ENCODE measurements at regions not wholly inside any gene's neighbourhood (a gene's known extent, or its start where the extent isn't known, plus 50 kb on each side); places are given as distances from the start of the nearest gene placed in this dataset.

DNA sequence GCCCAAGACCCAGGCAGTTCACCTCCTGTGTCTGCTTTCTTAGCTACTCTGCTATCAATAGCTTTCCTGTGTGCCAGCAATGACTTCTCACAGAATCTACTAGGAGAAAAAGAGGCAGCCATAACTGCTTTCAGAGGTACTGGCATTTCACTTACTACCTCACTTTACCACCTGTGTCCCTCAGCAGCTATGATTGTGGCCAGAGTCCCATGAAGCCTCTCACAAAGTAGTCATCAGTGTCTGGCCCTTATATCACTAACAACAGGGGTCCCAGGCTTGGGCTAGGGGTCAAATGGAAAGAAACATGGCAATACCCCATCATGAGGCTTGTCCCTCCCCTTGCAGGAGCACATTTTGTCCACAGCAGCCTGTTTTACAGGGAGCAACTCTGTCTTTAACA is 62.7 kb upstream of the EPS8L3 start:
- Histone ChIP-seq H3K4me3 (no peak overlapping the region), H3K27ac (no peak overlapping the region), H3K4me1 (peaks cover 0 to 33% (median 16%) of the 10 kb centered on the region in 4 donors), H3K27me3 (no peaks in the 10 kb centered on the region), H3K9me3 (no peaks in the 10 kb centered on the region), H3K36me3 (no peaks in the 10 kb centered on the region)
- no peak for TF ChIP-seq EP300 (IDR thresholded peaks at IDR 0.05)
- no peak for TF ChIP-seq POLR2A (IDR thresholded peaks at IDR 0.05)
- TF ChIP-seq CTCF (IDR thresholded peaks at IDR 0.05) = no peak
- DNase-seq (ENCODE audit: low spot score in 2 of 2) = no peak

GRCh38 chr1:109824349-109825115 is 60.8 kb upstream of the EPS8L3 start:
- Histone ChIP-seq H3K36me3 (no peaks in the 10 kb centered on the region), H3K4me3 (no peak overlapping the region), H3K27ac (peak overlapping the region in 3 of 4 donors; percentile 55 to 76 (median 64)), H3K4me1 (peaks cover 0 to 38% (median 19%) of the 10 kb centered on the region in 4 donors), H3K27me3 (no peaks in the 10 kb centered on the region), H3K9me3 (no peaks in the 10 kb centered on the region)
- DNase-seq (ENCODE audit: low spot score in 2 of 2) = no peak
- WGBS, 2 donors = 81 to 85% methylated on average over 12 of the region's 12 CpGs
- TF ChIP-seq POLR2A (IDR thresholded peaks at IDR 0.05) (no peak), EP300 (IDR thresholded peaks at IDR 0.05) (no peak), CTCF (IDR thresholded peaks at IDR 0.05) (no peak)

GRCh38 chr1:109823543-109824348 is 60.0 kb upstream of the EPS8L3 start:
- Histone ChIP-seq H3K9me3 (no peaks in the 10 kb centered on the region), H3K4me1 (peaks cover 0 to 46% (median 21%) of the 10 kb centered on the region in 4 donors), H3K27me3 (no peaks in the 10 kb centered on the region), H3K4me3 (no peak overlapping the region), H3K36me3 (no peaks in the 10 kb centered on the region), H3K27ac (peak overlapping the region in 3 of 4 donors; percentile 55 to 76 (median 64))
- DNase-seq (ENCODE audit: low spot score in 2 of 2) = peak in 1 of 2 donors; percentile 37
- TF ChIP-seq POLR2A (IDR thresholded peaks at IDR 0.05) (no peak), CTCF (IDR thresholded peaks at IDR 0.05) (no peak), EP300 (IDR thresholded peaks at IDR 0.05) (no peak)
- WGBS, 2 donors = 55 to 75% methylated on average over 11 to 15 of the region's 16 CpGs

DNA sequence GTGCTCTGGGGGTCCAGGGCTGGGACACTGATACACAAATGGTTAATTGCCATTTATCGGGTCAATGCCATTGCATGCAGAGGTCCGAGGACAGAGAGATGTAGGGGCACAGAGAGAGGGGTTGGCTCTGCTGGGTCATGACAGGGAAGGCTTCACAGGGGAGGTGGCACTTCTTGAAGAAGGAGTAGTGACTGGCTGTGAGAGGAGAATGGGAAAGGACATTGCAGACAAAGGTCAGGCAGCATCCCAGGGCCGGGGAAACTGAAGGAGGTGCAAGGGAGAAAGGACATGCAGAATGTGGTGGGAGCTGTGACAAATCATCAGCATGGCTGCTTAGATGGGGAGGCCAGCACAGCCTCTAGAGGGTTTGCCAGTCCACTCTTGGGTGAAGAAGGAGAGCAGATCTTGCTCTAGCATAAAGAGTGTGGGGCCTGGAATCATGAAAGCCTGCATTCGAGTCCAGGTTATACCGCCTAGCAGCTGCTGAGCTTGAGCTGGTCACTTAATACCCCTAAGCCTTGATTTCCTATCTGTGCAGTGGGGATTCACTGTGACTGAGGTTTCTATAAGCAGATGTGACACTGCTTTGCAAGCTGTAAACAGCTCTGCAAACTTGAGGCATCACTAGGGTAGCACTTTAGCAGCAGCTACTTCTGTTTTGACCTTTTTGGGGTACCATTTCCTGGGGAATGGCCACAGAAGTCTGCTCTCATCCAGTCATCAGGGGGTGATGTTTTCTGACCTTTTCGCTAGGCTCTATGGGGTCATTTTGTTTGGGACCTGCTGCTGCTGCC is 59.2 kb upstream of the EPS8L3 start:
- Histone ChIP-seq H3K27ac (peak overlapping the region in 3 of 4 donors; percentile 16 to 63 (median 55)), H3K36me3 (no peaks in the 10 kb centered on the region), H3K4me3 (no peak overlapping the region), H3K4me1 (peaks cover 0 to 53% (median 27%) of the 10 kb centered on the region in 4 donors), H3K9me3 (no peaks in the 10 kb centered on the region), H3K27me3 (no peaks in the 10 kb centered on the region)
- no peak for TF ChIP-seq EP300 (IDR thresholded peaks at IDR 0.05)
- DNase-seq (ENCODE audit: low spot score in 2 of 2) = no peak
- 78 to 86% methylated on average over 6 of the region's 6 CpGs for WGBS, 2 donors

All from tibial nerve (tissue), 4 donors.